Fibroblast of lung (primary cell): ENCODE measurements at regions not wholly inside any gene's neighbourhood (a gene's known extent, or its start where the extent isn't known, plus 50 kb on each side); places are given as distances from the start of the nearest gene placed in this dataset.

Experiments
- CTCF ChIP-seq, 2 donors: IDR thresholded peaks in 1 of 2; conservative IDR thresholded peaks in 1 of 2; 1 replicate in 1 of 2; 2 replicates in 1 of 2; pipeline ENCODE4 v1.5.1; 2011 to 2012; ENCODE audit warnings: low read length in 2 of 2, control low read depth in 1 of 2, inconsistent platforms in 1 of 2, low read depth in 1 of 2, mild to moderate bottlenecking in 1 of 2
- EZH2 ChIP-seq: IDR thresholded peaks from 2 replicates; pipeline ENCODE4 v1.5.1; 2012; ENCODE audit warnings: low read length, control low read depth, mild to moderate bottlenecking; ENCODE audit errors: missing control alignments

- TF ChIP-seq CTCF (conservative IDR thresholded peaks at IDR 0.05 in 1 of 2, IDR thresholded peaks at IDR 0.05 in 1 of 2; ENCODE audit: low read depth in 1 of 2, low read length in 2 of 2) (no peak), EZH2 (no peak)
These were observed 126.4 kb upstream of the E2F8 start for GRCh38 chr11:19366992-19367709.
